HG03060 (cell line): ENCODE measurements at regions not wholly inside any gene's neighbourhood (a gene's known extent, or its start where the extent isn't known, plus 50 kb on each side); places are given as distances from the start of the nearest gene placed in this dataset.
"Not testable (repeated sequence)": the region's sequence is repeated elsewhere in the genome, so short reads cannot be mapped to it uniquely, and the experiment has no call there.

Experiments used
- ATAC-seq: cut with Tn5 transposase; IDR thresholded peaks from one replicate; pipeline ENCODE4 v1.9.1; 2021; ENCODE audit warnings: low read depth, moderate number of reproducible peaks; ENCODE audit not compliant: unreplicated experiment

DNA sequence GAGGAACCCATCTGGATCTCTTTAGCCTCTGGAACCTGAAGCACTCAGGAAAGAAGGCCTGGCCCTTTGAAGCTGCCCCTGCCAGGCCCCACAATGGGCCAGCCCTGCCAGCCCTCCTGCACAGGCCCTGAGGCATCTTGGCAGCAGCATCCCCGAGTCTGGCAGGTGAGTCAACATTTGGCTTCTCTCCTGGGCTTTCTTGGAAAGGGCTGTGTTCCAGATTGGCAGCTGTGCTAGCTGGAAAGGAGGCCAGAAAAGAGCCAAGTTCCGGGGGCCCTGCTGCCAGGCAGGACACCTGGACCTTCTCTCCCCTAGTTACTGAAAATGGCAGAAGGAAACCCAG is 187.2 kb downstream of the SHQ1 start:
- no peak for ATAC-seq

GRCh38 chr3:72660270-72661114 is 187.8 kb downstream of the SHQ1 start:
- no peak for ATAC-seq

GRCh38 chr3:72659596-72659995 is 188.6 kb downstream of the SHQ1 start:
- no peak for ATAC-seq

DNA sequence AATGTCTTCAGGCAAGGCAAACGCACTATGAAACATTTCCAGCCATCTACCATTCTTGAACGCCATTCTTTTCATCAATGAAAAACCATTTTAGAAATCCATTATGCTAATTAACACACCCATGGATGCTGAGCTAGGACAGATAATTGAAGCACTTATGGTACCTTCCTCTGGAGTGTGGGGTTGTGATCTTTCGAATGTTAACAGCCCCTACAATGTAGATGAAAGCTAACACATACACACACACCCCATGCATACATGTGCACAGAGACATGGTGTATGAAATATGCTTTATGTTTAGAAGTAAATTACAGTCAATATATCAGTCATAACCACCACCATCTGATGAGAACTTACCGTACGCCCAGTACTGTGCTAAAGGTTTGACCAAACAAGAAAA is 189.1 kb downstream of the SHQ1 start:
- no peak for ATAC-seq

- ATAC-seq, result no peak
Observed at GRCh38 chr3:72658466-72659100, 189.7 kb downstream of the SHQ1 start.

GRCh38 chr3:72657666-72658065 is 190.6 kb downstream of the SHQ1 start:
- ATAC-seq, result no peak

- no peak for ATAC-seq
Observed at GRCh38 chr3:72655723-72656122, 192.5 kb downstream of the SHQ1 start.

DNA sequence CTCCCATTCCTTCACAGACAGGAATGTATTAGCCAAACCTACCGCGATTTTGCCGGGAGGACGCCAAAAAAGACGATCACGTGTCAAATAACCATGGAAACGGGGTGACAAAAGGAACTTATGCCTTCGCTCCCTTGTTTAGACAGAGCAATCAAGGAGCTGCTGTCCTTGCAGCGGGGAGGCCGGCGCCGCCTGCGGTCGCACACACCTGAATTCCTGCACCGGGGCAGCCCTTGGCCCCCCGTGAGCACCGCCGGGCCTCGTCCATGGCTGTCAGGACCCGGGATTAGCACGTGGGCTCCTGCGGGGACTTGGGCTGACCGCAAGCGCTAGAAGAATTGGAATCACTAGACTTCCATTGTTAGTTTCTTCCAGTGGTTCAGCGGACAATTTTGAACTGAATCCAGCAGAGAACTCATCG is 193.1 kb downstream of the SHQ1 start:
- ATAC-seq, result no peak

GRCh38 chr3:72652395-72652794 is 195.8 kb downstream of the SHQ1 start:
- ATAC-seq, result no peak

DNA sequence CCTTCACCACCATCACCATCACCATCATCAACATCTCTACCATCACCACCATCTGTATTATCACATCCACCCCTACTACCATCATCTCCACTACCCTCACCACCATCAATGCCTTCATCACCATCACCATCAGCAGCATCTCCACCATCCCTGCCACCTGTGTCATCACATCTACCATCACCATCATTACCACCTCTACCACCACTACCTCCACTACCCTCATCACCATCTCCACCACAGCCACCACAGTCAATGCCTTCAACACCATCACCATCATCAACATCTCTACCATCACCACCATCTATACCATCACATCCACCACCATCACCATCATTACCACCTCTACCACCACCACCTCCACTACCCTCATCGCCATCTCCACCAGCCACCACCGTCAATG is 196.7 kb downstream of the SHQ1 start:
- ATAC-seq, result no peak

- ATAC-seq, result no peak
Observed at GRCh38 chr3:72646263-72646662, 202.0 kb downstream of the SHQ1 start.

GRCh38 chr3:72643635-72644034 is 204.6 kb downstream of the SHQ1 start:
- ATAC-seq, result not testable (repeated sequence)

GRCh38 chr3:72641684-72642083 is 206.6 kb downstream of the SHQ1 start:
- no peak for ATAC-seq

- no peak for ATAC-seq
Observed at GRCh38 chr3:72641072-72641471, 207.2 kb downstream of the SHQ1 start.

DNA sequence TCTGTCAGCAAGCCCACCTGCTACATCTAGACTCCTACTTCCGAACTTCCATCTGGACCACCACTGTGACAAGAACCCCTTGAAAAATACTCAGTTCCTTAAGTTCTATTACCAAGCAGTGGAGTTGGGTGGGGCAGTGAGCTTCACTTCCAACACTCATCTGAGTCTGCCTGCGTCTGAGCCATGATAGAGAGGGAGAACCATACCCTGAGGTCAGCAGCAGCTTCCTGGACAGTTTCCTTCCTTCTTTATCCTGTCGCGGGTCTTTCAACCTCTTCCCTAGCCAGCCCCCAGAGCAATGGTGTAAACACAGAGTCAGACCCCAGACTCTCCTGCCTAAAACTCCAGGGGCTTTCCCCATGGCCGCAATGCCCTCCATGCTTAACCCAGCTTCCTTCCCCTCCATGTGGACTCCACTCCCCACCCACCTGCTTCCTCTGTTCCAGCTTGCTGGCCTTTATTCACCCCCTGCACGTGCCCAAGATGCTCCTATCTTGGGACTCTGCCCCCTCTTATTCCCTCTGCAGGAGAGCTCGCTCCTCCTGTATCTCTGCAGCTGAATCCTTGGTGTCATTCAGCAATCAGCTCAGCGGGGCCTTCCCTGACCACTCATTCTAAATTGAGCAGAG is 211.2 kb downstream of the SHQ1 start:
- no peak for ATAC-seq

DNA sequence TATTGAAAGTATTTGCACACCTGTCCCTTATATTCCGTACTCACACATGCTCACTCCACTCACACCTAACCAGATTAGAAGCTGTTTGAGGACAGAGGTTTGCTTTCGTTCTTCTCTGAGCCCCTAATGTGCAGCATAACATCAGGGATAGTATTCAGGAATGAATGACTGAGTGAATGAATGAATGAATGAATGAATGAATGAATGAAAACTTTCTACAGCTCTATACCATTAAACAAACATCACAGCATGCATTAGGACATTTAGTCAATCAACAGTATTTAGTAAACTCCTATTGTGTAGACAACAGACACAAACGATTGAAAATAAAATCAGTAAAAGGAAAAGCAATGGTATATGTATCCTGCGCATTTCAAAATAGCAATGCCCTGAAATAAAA is 212.7 kb downstream of the SHQ1 start:
- ATAC-seq, result no peak

- ATAC-seq, result no peak
Observed at GRCh38 chr3:72634128-72634527, 214.1 kb downstream of the SHQ1 start.

DNA sequence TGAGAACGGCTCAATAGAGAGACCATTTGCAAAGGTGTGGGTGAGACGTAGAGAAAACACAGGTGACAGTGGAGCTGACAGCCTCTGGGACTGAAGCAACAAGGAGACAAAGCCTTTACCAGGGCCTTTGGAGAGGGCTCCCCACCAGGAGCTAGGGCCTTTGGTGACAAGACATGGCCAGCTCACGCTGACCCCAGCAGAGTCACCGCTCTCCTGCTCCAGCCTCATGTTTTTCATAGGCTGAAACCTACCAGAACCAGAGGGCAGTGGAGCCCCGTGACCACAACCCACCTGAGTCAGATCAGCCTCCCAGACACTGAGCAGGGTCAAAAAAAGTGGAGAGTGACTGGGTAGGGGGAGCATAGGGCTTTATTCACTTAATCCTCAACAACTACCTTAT is 214.7 kb downstream of the SHQ1 start:
- ATAC-seq, result no peak

DNA sequence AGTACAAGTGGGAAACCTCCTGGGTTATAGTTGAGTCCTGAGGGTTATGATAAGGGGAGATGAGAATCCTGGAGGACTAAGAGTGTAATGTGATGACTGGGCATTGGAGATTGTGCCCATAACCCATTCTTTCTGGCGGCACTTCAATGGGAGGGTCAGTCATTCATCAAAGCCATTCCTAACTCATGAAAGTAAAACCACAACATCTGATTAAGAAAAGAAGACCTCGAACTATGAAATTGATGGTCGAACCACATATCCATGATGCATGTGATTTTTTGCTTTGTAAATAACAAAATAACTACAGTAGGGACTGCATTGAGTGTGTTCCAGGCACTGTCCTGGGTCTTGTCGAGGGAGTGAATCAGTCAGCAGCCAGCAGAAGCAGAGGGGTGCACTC is 215.1 kb downstream of the SHQ1 start:
- ATAC-seq, result no peak

- no peak for ATAC-seq
Observed at GRCh38 chr3:72632129-72632528, 216.1 kb downstream of the SHQ1 start.

- no peak for ATAC-seq
Observed at GRCh38 chr3:72630969-72631344, 217.3 kb downstream of the SHQ1 start.
